ENCODE measurements at regions not wholly inside any gene's neighbourhood (a gene's known extent, or its start where the extent isn't known, plus 50 kb on each side); places are given as distances from the start of the nearest gene placed in this dataset.

GRCh38 chr10:78164702-78165101, 131.0 kb downstream of the RPS24 start:
- TF ChIP-seq CTCF (IDR thresholded peaks at IDR 0.05): no peak
- TF ChIP-seq ZFX (IDR thresholded peaks at IDR 0.05; ENCODE audit: borderline replicate concordance): no peak

Data from 22Rv1 (cell line).